HCT116 (cell line): ENCODE measurements at regions not wholly inside any gene's neighbourhood (a gene's known extent, or its start where the extent isn't known, plus 50 kb on each side); places are given as distances from the start of the nearest gene placed in this dataset.

ENCODE experiments used
- ATAC-seq: fragments of 200-7000 bp; cut with Tn5 transposase; 2 replicates; pipeline ENCODE4 v1.9.1; 2020; ENCODE audit warnings: mild to moderate bottlenecking, moderate library complexity
- BruUV-seq: library from RNA; stranded (reverse); fragments of 400-500 nt; replicated peaks from 2 replicates; lab custom pipeline; 2021; lab: Mats Ljungman, UMichigan
- CTCF ChIA-PET: fragments of 300-600 bp; sonication (Branson Sonifier 250); formaldehyde crosslinking; loops from one replicate; lab custom pipeline; 2021; ENCODE audit warnings: antibody characterized with exemption; lab: Charles Lee
- POLR2A ChIA-PET: fragments of 300-600, 350-600 bp; sonication (Branson Sonifier 250); formaldehyde crosslinking; loops from one replicate; lab custom pipeline; 2021; ENCODE audit warnings: antibody characterized with exemption; lab: Charles Lee
- RAD21 ChIA-PET, 2 experiments: fragments of 300-600 bp; sonication (Branson Sonifier 250); formaldehyde crosslinking; loops; one replicate each; lab custom pipeline; 2023; ENCODE audit warnings: low total read pairs in 2 of 2; ENCODE audit not compliant: uncharacterized antibody in 2 of 2, unreplicated experiment in 2 of 2, low non-redundant PET in 1 of 2; lab: Charles Lee
- DNase-seq: peaks from one replicate; pipeline ENCODE4 v3.0.0-alpha.2; 2010; ENCODE audit warnings: low read depth, low spot score
- H2AFZ ChIP-seq: fragments of 200-600 bp; shearing (Covaris generic), sonication (generic); 2 replicates; pipeline ENCODE4 v1.6.1; 2017; ENCODE audit warnings: low read depth, mixed run types, mixed read lengths, antibody characterized with exemption, low read length; ENCODE audit not compliant: poor library complexity, severe bottlenecking
- H3K27ac ChIP-seq: 2 replicates; pipeline ENCODE4 v1.5.1; 2012; ENCODE audit warnings: low read depth, low read length
- H3K27me3 ChIP-seq: fragments of 200-600 bp; sonication (generic); 2 replicates; pipeline ENCODE4 v1.6.1; 2016; ENCODE audit warnings: mixed run types, low read length, mixed read lengths; ENCODE audit not compliant: insufficient read depth
- H3K36me3 ChIP-seq, 2 experiments: fragments of 200-500 bp in 1 of 2; fragments of 200-600 bp in 1 of 2; sonication (Bioruptor generic) in 1 of 2; sonication (generic) in 1 of 2; 2 replicates each; pipeline versions ENCODE4 v1.5.1 to v1.6.1; 2014 to 2016; ENCODE audit warnings: low read length in 2 of 2, inconsistent platforms in 1 of 2, mixed read lengths in 1 of 2, mixed run types in 1 of 2; ENCODE audit not compliant: insufficient read depth in 2 of 2, control insufficient read depth in 1 of 2
- H3K4me1 ChIP-seq, 2 experiments: fragments of 200-600 bp in 1 of 2; sonication (generic) in 1 of 2; 2 replicates each; pipeline versions ENCODE4 v1.5.1 to v1.6.1; 2012 to 2017; ENCODE audit warnings: low read length in 2 of 2, inconsistent platforms in 1 of 2, mild to moderate bottlenecking in 1 of 2, mixed read lengths in 1 of 2, mixed run types in 1 of 2, moderate library complexity in 1 of 2; ENCODE audit not compliant: insufficient read depth in 2 of 2, control insufficient read depth in 1 of 2
- H3K4me2 ChIP-seq: fragments of 200-600 bp; sonication (generic); 2 replicates; pipeline ENCODE4 v1.6.1; 2017; ENCODE audit warnings: mixed run types, low read length, mixed read lengths
- H3K4me3 ChIP-seq, 2 experiments: fragments of 200-600 bp in 1 of 2; sonication (generic) in 1 of 2; replicated peaks in 1 of 2; 2 replicates each; pipeline ENCODE4 v1.5.1; 2011 to 2016; ENCODE audit warnings: low read length in 2 of 2, control low read depth in 1 of 2, low read depth in 1 of 2, mild to moderate bottlenecking in 1 of 2, mixed read lengths in 1 of 2, mixed run types in 1 of 2
- H3K79me2 ChIP-seq: fragments of 200-600 bp; sonication (generic); 2 replicates; pipeline ENCODE4 v1.6.1; 2017; ENCODE audit warnings: mild to moderate bottlenecking, mixed run types, low read length, moderate library complexity, mixed read lengths; ENCODE audit not compliant: insufficient read depth
- H3K9ac ChIP-seq: fragments of 200-600 bp; sonication (generic); 2 replicates; pipeline ENCODE4 v1.6.1; 2016; ENCODE audit warnings: low read length, mixed read lengths
- H3K9me2 ChIP-seq: fragments of 200-600 bp; sonication (generic), shearing (Covaris generic); 2 replicates; pipeline ENCODE4 v1.6.1; 2017; ENCODE audit warnings: mixed run types, mild to moderate bottlenecking, moderate library complexity; ENCODE audit not compliant: insufficient read depth
- H3K9me3 ChIP-seq, 2 experiments: fragments of 200-500 bp in 1 of 2; fragments of 200-600 bp in 1 of 2; sonication (Bioruptor generic) in 1 of 2; sonication (generic) in 1 of 2; 2 replicates each; pipeline ENCODE4 v1.6.1; 2014 to 2017; ENCODE audit warnings: low read length in 2 of 2, mixed read lengths in 2 of 2, inconsistent platforms in 1 of 2, low read depth in 1 of 2, mild to moderate bottlenecking in 1 of 2, mixed run types in 1 of 2, moderate library complexity in 1 of 2; ENCODE audit not compliant: control insufficient read depth in 1 of 2, insufficient read depth in 1 of 2
- H4K20me1 ChIP-seq: fragments of 200-600 bp; sonication (generic), shearing (Covaris generic); 2 replicates; pipeline ENCODE4 v1.6.1; 2017; ENCODE audit warnings: mixed run types, mild to moderate bottlenecking, moderate library complexity; ENCODE audit not compliant: insufficient read depth
- ATF3 ChIP-seq: IDR thresholded peaks from 2 replicates; pipeline ENCODE4 v1.6.1; 2012
- CEBPB ChIP-seq: IDR thresholded peaks from 2 replicates; pipeline ENCODE4 v1.6.1; 2012; ENCODE audit warnings: low read depth
- CTCF ChIP-seq, 3 experiments: fragments of 200-600 bp in 1 of 3; sonication (generic) in 1 of 3; IDR thresholded peaks in 2 of 3; conservative IDR thresholded peaks in 1 of 3; 2 replicates each; pipeline ENCODE4 v1.5.1; 2012 to 2017; ENCODE audit warnings: low read depth in 2 of 3, low read length in 2 of 3, antibody characterized with exemption in 1 of 3, borderline replicate concordance in 1 of 3, control low read depth in 1 of 3, mild to moderate bottlenecking in 1 of 3, mixed read lengths in 1 of 3, mixed run types in 1 of 3, moderate library complexity in 1 of 3; ENCODE audit not compliant: insufficient read depth in 1 of 3
- ELF1 ChIP-seq: IDR thresholded peaks from 2 replicates; pipeline ENCODE4 v1.6.1; 2012; ENCODE audit warnings: low read depth, borderline replicate concordance
- EZH2 ChIP-seq: fragments of 200-600 bp; sonication (generic); IDR thresholded peaks from 2 replicates; pipeline ENCODE4 v1.6.1; 2017; ENCODE audit warnings: antibody characterized with exemption, mixed run types
- EZH2phosphoT487 ChIP-seq: fragments of 200-600 bp; IDR thresholded peaks from 2 replicates; pipeline ENCODE4 v1.6.1; 2018; ENCODE audit warnings: antibody characterized with exemption, borderline replicate concordance
- FOSL1 ChIP-seq: IDR thresholded peaks from 2 replicates; pipeline ENCODE4 v1.6.1; 2012; ENCODE audit warnings: low read depth
- JUND ChIP-seq: IDR thresholded peaks from 2 replicates; pipeline ENCODE4 v1.6.1; 2012
- MAX ChIP-seq: IDR thresholded peaks from 2 replicates; pipeline ENCODE4 v1.6.1; 2012
- POLR2AphosphoS5 ChIP-seq: IDR thresholded peaks from 2 replicates; pipeline ENCODE4 v1.6.1; 2011; ENCODE audit warnings: mild to moderate bottlenecking, low read depth, low read length, moderate library complexity
- RAD21 ChIP-seq: IDR thresholded peaks from 2 replicates; pipeline ENCODE4 v1.6.1; 2012; ENCODE audit warnings: low read depth, mild to moderate bottlenecking
- REST ChIP-seq: IDR thresholded peaks from 2 replicates; pipeline ENCODE4 v1.6.1; 2012; ENCODE audit warnings: low read depth
- SIN3A ChIP-seq: IDR thresholded peaks from 2 replicates; pipeline ENCODE4 v1.6.1; 2012; ENCODE audit warnings: low read depth
- TCF7L2 ChIP-seq: IDR thresholded peaks from 2 replicates; pipeline ENCODE4 v1.7.0; 2011; ENCODE audit warnings: borderline replicate concordance, inconsistent platforms; ENCODE audit not compliant: insufficient read depth, insufficient read length; ENCODE audit errors: extremely low read depth
- ZFX ChIP-seq: fragments of 450-650 bp; IDR thresholded peaks from 2 replicates; pipeline ENCODE4 v1.6.1; 2017
- intact Hi-C: fragments of 100-400 bp; cut with micrococcal nuclease; formaldehyde crosslinking; loops from 2 replicates; pipeline ENCODE4 v1.10.0; 2022

GRCh38 chr13:50261130-50261901 lies 246.1 kb downstream of the KCNRG start:
- Histone ChIP-seq H3K9me2 (no peaks in the 10 kb centered on the region), H3K36me3 (no peaks in the 10 kb centered on the region), H3K4me1 (peaks cover 0 to 9% of the 10 kb centered on the region in 2 experiments; a peak in 2 of 4 replicates), H3K9me3 (no peaks in the 10 kb centered on the region), H3K27ac (0 out of 2 replicates have a peak overlapping the region, but pooled peaks have one; percentile 3), H3K79me2 (no peaks in the 10 kb centered on the region), H4K20me1 (no peaks in the 10 kb centered on the region), H3K9ac (no peak overlapping the region), H3K4me3 (no peak overlapping the region), H3K27me3 (no peaks in the 10 kb centered on the region), H3K4me2 (no peak overlapping the region), H2AFZ (no peak overlapping the region)
- ChIA-PET CTCF (no interaction called here), RAD21 (no interaction called here), POLR2A (no interaction called here)
- ATAC-seq (0 out of 2 replicates have a peak, but pooled peaks have one; percentile 42), DNase-seq (no peak)
- no peak for TF ChIP-seq TCF7L2
- no peak for TF ChIP-seq JUND
- TF ChIP-seq CEBPB, result no peak
- no peak for TF ChIP-seq RAD21
- TF ChIP-seq EZH2, result no peak
- TF ChIP-seq SIN3A, result no peak
- BruUV-seq, result no TSS peak
- intact Hi-C loops, result no loop called here

- ChIA-PET RAD21 (no interaction called here), POLR2A (no interaction called here), CTCF (no interaction called here)
- H3K79me2 ChIP-seq, result no peaks in the 10 kb centered on the region
- ATAC-seq (no peak), DNase-seq (no peak)
- no TSS peak for BruUV-seq
- H3K36me3 ChIP-seq, result no peaks in the 10 kb centered on the region
- no peaks in the 10 kb centered on the region for H3K27me3 ChIP-seq
- no peak overlapping the region for H3K9ac ChIP-seq
- no peaks in the 10 kb centered on the region for H4K20me1 ChIP-seq
- H3K4me1 ChIP-seq, result peaks cover 3 to 4% of the 10 kb centered on the region in 2 experiments; a peak in 2 of 4 replicates
- intact Hi-C loops, result no loop called here
- no peak overlapping the region for H3K4me2 ChIP-seq
- no peak overlapping the region for H2AFZ ChIP-seq
- H3K4me3 ChIP-seq, result no peak overlapping the region
- H3K27ac ChIP-seq, result no peak overlapping the region
- no peaks in the 10 kb centered on the region for H3K9me2 ChIP-seq
- no peaks in the 10 kb centered on the region for H3K9me3 ChIP-seq
- no peak for TF ChIP-seq JUND
- TF ChIP-seq ELF1, result no peak
- TF ChIP-seq FOSL1, result no peak
- no peak for TF ChIP-seq CTCF (IDR thresholded peaks at IDR 0.05 in 2 of 3, conservative IDR thresholded peaks at IDR 0.05 in 1 of 3; ENCODE audit: borderline replicate concordance in 1 of 3, insufficient read depth in 1 of 3, low read depth in 2 of 3, low read length in 2 of 3)
- TF ChIP-seq REST, result no peak
- TF ChIP-seq CEBPB, result no peak
- TF ChIP-seq MAX, result no peak
- no peak for TF ChIP-seq ATF3
- no peak for TF ChIP-seq ZFX
- no peak for TF ChIP-seq EZH2phosphoT487
- TF ChIP-seq POLR2AphosphoS5, result no peak
Observed at GRCh38 chr13:50267066-50267465, 251.8 kb downstream of the KCNRG start.
